ENCODE measurements at regions not wholly inside any gene's neighbourhood (a gene's known extent, or its start where the extent isn't known, plus 50 kb on each side); places are given as distances from the start of the nearest gene placed in this dataset.
"Not testable (repeated sequence)": the region's sequence is repeated elsewhere in the genome, so short reads cannot be mapped to it uniquely, and the experiment has no call there.

GRCh38 chr12:131275824-131276223 is 322.1 kb downstream of the ADGRD1 start:
- Mint-ChIP-seq H3K4me3 (no peak overlapping the region), H3K36me3 (no peaks in the 10 kb centered on the region), H3K27me3 (ENCODE audit: low read depth in 3 of 3) (no peaks in the 10 kb centered on the region), H3K9me3 (no peaks in the 10 kb centered on the region), H3K27ac (no peak overlapping the region), H3K4me1 (no peaks in the 10 kb centered on the region)
- no peak for DNase-seq

- no peaks in the 10 kb centered on the region for H3K9me3 Mint-ChIP-seq
- no peaks in the 10 kb centered on the region for H3K4me1 Mint-ChIP-seq
- peaks cover 0 to 4% (median 0%) of the 10 kb centered on the region in 3 donors for H3K27me3 Mint-ChIP-seq (ENCODE audit: low read depth in 3 of 3)
- H3K36me3 Mint-ChIP-seq: no peaks in the 10 kb centered on the region
- no peak overlapping the region for H3K4me3 Mint-ChIP-seq
- H3K27ac Mint-ChIP-seq: no peak overlapping the region
- no peak for DNase-seq
These were observed 322.9 kb downstream of the ADGRD1 start for GRCh38 chr12:131276501-131277185.

DNA sequence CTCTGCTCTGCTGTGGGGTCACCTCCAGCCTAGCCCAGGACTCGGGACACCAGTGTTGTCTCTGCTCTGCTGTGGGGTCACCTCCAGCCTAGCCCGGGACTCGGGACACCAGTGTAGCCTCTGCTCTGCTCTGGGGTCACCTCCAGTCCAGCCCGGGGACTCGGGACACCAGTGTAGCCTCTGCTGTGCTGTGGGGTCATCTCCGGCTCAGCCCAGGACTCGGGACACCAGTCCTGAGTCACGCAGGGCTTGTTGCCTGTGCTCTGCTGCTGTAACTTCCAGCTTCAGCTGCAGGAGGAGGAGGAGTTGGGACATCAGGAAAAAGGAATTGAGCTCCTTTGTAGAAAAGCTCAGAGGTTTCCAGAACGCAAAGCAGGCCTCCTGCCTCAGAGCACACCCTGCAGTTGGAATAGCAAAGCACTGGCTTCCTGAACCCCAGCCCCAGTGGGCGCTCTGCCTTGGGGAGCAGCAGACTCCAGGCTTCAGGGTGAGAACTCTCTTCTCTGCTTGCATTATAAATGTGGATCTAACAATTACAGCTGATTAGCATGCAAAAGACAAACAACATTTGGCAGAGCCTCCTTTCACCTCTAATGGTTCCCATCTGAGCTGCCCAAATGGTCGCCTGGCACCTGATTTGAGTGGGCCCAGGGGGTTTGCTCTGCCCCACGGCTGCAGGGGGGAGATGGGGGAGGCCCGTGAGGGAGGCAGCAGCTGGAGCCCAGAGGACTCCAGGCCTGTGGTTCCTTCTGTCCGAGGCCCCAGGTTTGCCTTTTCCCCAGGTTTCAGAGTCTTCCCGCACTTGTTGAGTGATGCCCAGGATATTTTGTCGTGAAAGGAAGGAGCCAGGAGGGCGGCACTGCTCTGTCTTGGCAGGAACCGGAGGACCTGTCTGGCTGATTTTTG is 323.7 kb downstream of the ADGRD1 start:
- not testable (repeated sequence) for H3K4me3 Mint-ChIP-seq; H3K4me1 Mint-ChIP-seq; H3K9me3 Mint-ChIP-seq; DNase-seq; H3K36me3 Mint-ChIP-seq; H3K27ac Mint-ChIP-seq; H3K27me3 Mint-ChIP-seq (ENCODE audit: low read depth in 3 of 3)

GRCh38 chr12:131278451-131279115 is 324.9 kb downstream of the ADGRD1 start:
- H3K27ac Mint-ChIP-seq; H3K4me1 Mint-ChIP-seq; DNase-seq; H3K4me3 Mint-ChIP-seq; H3K27me3 Mint-ChIP-seq (ENCODE audit: low read depth in 3 of 3); H3K36me3 Mint-ChIP-seq; H3K9me3 Mint-ChIP-seq: not testable (repeated sequence)

DNA sequence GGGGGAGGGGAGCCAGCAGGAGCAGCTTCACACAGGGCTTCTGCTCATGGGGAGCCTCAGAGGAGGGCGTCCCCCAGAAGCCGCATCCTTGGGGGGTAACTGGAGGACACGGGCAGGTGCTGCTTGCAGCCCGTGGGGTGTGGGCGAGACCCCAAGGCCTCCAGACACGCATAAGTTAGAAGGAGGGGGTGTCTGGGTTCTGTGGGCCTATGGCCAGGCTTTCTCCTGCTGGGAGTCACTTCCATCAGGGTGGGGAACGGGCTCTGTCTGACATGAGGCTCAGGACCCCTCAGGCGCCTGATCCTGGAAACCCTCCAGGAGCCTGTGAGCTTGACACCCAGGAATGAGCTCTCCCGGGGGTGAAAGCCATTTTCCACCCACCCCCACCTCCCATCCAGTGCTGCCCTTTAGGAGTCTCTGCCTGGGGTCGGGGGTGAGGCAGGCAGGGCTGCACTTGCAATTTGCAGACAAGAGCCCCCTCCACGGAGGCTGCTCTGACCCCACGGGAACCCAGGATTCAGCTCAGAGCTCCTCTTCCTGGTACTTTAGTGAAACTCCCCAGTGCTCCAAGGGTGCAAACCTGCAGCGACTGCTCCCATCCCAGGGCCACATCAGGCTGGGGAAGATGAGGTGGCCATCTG is 325.7 kb downstream of the ADGRD1 start:
- Mint-ChIP-seq H3K36me3 (no peaks in the 10 kb centered on the region), H3K27me3 (ENCODE audit: low read depth in 3 of 3) (peaks cover 0 to 4% (median 0%) of the 10 kb centered on the region in 3 donors), H3K9me3 (no peaks in the 10 kb centered on the region), H3K4me1 (no peaks in the 10 kb centered on the region), H3K27ac (no peak overlapping the region), H3K4me3 (no peak overlapping the region)
- no peak for DNase-seq

GRCh38 chr12:131280426-131280825 is 326.7 kb downstream of the ADGRD1 start:
- no peak for DNase-seq
- H3K9me3 Mint-ChIP-seq: no peaks in the 10 kb centered on the region
- no peaks in the 10 kb centered on the region for H3K4me1 Mint-ChIP-seq
- no peak overlapping the region for H3K27ac Mint-ChIP-seq
- peaks cover 0 to 4% (median 2%) of the 10 kb centered on the region in 3 donors for H3K27me3 Mint-ChIP-seq (ENCODE audit: low read depth in 3 of 3)
- H3K4me3 Mint-ChIP-seq: no peak overlapping the region
- H3K36me3 Mint-ChIP-seq: no peaks in the 10 kb centered on the region

GRCh38 chr12:131281016-131281415 is 327.3 kb downstream of the ADGRD1 start:
- peaks cover 0 to 4% (median 2%) of the 10 kb centered on the region in 3 donors for H3K27me3 Mint-ChIP-seq (ENCODE audit: low read depth in 3 of 3)
- no peaks in the 10 kb centered on the region for H3K9me3 Mint-ChIP-seq
- no peak for DNase-seq
- no peaks in the 10 kb centered on the region for H3K4me1 Mint-ChIP-seq
- no peak overlapping the region for H3K27ac Mint-ChIP-seq
- H3K4me3 Mint-ChIP-seq: no peak overlapping the region
- no peaks in the 10 kb centered on the region for H3K36me3 Mint-ChIP-seq

GRCh38 chr12:131282292-131283080 is 328.8 kb downstream of the ADGRD1 start:
- no peak overlapping the region for H3K4me3 Mint-ChIP-seq
- H3K36me3 Mint-ChIP-seq: no peaks in the 10 kb centered on the region
- no peaks in the 10 kb centered on the region for H3K9me3 Mint-ChIP-seq
- no peak overlapping the region for H3K27ac Mint-ChIP-seq
- peaks cover 0 to 4% (median 2%) of the 10 kb centered on the region in 3 donors for H3K27me3 Mint-ChIP-seq (ENCODE audit: low read depth in 3 of 3)
- H3K4me1 Mint-ChIP-seq: no peaks in the 10 kb centered on the region
- DNase-seq: no peak

DNA sequence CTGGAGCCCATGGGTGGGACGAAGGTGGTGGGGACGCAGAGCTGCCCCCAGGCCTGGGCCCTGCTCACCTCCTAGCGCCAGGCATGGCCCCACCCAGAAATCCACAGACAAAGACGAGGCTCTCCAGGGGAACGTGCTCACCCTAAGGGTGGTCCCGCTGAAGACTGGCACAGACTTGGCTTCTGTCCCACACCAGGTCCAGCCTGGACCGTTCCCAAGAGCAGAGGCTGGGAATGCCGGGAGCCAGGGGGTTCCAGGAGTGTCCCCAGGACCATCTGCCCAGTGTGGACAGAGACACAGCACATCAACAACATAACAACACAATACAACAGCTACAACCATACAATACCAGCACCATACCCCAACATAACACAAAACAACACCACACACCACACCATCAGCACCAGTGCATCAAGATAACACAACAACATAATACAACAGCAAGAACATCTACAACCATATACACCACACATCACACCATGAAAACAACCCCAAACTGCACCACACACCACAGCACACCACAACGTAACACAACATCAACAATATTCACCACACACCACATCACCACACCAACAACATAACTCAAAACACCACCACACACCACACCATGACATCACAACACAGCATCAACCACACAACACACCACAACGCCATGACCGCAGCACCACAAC is 329.6 kb downstream of the ADGRD1 start:
- no peaks in the 10 kb centered on the region for H3K36me3 Mint-ChIP-seq
- H3K27ac Mint-ChIP-seq: no peak overlapping the region
- DNase-seq: no peak
- no peak overlapping the region for H3K4me3 Mint-ChIP-seq
- peaks cover 0 to 4% (median 2%) of the 10 kb centered on the region in 3 donors for H3K27me3 Mint-ChIP-seq (ENCODE audit: low read depth in 3 of 3)
- H3K4me1 Mint-ChIP-seq: no peaks in the 10 kb centered on the region
- H3K9me3 Mint-ChIP-seq: no peaks in the 10 kb centered on the region

GRCh38 chr12:131283862-131284825 is 330.4 kb downstream of the ADGRD1 start:
- not testable (repeated sequence) for H3K9me3 Mint-ChIP-seq; H3K27ac Mint-ChIP-seq; DNase-seq; H3K36me3 Mint-ChIP-seq; H3K27me3 Mint-ChIP-seq (ENCODE audit: low read depth in 3 of 3); H3K4me1 Mint-ChIP-seq; H3K4me3 Mint-ChIP-seq

DNA sequence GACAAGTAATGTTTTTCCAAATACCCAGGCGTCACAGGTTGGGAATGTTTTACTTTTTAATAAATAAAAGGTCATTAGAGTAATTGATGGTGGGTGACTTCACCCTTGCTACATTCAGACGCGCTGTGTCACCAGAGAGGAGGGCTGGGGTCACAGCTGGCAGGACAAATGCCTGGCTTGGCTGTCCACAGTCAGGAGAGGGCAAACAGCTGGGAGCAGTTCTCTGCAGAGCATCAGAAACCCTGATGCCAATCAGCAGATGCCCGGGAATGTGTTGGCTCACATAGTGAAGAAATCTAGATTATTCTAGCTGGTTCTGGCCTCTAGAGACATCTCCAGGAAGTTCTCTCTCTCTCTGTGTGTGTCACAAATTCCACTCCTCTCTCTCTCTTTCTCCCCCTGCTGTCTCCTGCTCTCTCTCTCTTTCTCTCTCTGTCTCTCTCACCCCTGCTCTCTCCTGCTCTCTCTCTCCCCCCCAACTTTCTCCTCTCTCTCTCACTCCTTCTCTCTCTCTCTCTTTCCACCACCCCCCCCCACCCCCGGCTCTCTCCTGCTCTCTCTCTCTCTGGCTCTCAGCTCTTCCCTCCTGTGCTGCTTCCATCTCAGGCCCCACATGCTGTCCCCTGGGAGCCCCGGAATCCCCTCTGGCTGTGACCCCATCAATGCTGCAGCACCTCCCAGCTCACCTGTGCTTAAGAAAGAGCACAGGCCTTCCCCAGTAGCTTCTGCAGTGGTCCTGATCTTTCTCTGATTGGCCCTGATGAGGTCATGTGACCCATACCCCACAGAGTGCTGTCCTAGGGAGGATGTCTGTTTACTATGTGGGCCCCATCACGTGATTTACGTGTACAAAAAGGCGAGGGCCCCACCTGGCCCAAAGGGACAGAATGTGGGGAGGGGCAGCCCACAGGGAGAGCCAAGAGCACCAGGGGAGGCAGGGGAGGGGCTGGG is 331.5 kb downstream of the ADGRD1 start:
- H3K27ac Mint-ChIP-seq; DNase-seq; H3K36me3 Mint-ChIP-seq; H3K4me1 Mint-ChIP-seq; H3K27me3 Mint-ChIP-seq (ENCODE audit: low read depth in 3 of 3); H3K4me3 Mint-ChIP-seq; H3K9me3 Mint-ChIP-seq: not testable (repeated sequence)

Measured in immature natural killer cell (primary cell).